Stimulated activated CD4-positive, alpha-beta T cell treated with anti-CD3 and anti-CD28 coated beads, Interleukin-4, amount 100 ng/mL, for 4 hours (primary cell): ENCODE measurements at regions not wholly inside any gene's neighbourhood (a gene's known extent, or its start where the extent isn't known, plus 50 kb on each side); places are given as distances from the start of the nearest gene placed in this dataset.

Experiments used
- DNase-seq, 2 experiments: peaks; one replicate each; pipeline ENCODE4 v3.0.0-alpha.2; 2020

DNA sequence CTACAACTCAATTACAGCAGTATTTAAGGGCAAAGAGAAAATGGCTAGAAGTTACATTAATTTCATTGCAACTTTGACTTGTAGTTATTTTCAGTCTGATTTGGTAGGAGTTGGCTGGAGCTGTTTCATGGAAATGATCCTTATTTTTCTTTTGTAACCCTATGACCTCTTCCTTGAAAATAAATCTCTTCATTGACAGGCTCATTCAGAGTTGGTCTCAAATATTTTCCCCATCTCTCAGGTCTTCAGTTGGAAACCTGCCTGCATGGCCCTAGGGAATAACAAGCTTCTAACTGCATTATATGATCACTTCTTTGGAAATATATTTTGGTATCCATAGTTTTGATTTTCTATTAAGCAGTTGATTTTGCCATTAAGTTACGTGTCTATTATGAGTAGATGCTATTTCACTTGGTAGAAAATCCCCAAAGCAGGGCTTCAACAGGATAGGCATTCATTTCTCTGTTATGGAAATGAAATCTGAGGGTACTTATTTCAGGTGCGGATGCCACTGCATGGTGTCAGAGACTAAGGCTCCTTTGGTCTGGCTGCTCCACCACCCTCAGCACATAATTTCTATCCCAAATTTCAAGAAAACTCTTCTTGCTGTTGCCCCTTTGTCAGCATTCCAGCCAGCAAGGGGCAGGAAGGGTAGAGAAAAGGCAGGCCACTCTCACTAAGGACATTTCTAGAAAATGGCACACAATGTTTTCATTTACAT, 502.5 kb downstream of the SPRY1 start:
- no peak for DNase-seq

DNA sequence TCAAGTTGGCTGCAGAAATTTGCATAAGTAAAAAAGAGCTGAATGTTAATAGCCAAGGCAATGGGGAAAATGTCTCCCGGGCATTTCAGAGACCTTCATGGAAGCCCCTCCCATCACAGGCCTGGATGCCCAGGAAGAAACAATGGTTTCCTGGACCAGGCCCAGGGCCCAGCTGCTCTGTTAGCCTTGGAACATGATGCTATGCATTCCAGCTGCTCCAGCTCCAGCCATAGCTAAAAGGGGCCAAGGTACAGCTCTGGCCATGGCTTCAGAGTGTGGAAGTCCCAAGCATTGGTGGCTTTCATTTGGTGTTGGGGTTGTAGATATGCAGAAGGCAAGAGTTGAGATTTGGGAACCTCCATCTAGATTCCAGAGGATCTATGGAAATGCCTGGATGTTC, 508.3 kb downstream of the SPRY1 start:
- DNase-seq, result no peak

DNA sequence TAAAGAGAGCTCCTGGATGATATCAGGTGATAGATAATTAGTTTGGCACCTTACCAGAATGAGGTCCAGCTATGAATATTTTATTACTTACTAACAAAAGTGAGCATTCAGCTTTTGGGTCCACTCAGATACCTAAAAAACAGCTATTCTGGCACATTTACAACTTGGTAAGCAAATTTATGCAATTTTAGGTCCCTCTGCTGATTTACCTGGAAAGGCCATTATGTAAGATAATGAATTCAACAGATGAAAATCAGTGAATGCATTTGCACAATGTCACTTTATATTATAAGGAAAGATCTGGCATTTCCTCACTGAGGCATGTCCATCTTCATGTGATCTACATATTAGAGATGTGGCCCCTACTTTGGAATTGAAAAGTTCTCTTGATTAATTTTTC, 517.0 kb downstream of the SPRY1 start:
- no peak for DNase-seq

DNA sequence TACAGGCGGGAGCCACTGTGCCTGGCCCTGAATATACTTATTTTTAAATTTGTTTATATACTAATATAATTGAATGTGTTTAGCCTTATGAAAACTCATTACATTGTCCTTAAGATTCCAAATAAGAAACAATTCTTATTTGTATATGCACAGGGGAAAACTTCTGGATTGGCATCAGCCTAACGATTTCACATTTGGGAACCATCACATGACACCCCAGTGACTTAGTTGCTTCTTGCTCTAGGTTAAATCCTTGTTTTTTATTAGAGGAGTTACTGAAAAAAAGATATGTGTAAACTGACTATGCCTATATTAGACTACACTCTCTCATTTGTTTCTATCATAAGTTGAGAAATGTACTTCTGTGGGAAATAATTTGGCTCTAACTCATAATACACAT, 520.2 kb downstream of the SPRY1 start:
- DNase-seq, result no peak

DNA sequence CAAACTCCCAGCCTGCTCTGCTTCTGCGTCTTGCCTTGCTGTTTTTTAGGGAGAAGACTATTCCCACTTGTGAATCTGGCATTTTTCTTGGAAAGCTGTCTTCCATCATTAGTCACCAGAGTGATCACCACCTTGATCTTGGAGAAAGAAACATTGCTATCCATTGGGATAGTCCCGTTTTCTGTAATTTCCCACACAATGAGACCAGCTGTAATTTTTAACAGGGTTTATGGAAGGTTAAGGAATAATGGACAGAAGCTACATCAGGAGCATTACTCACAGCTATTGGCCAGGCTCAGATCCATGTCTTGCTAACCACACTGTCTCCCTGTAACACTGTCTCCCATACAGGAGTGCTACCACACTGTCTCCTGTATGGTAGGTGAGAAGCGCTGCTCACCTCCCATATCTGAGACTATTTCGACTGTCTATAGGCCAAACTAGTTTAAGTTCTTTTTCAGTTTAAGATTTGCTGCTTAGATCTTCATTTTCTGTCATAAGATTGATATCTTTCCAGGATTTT, 523.0 kb downstream of the SPRY1 start:
- DNase-seq, result no peak

DNA sequence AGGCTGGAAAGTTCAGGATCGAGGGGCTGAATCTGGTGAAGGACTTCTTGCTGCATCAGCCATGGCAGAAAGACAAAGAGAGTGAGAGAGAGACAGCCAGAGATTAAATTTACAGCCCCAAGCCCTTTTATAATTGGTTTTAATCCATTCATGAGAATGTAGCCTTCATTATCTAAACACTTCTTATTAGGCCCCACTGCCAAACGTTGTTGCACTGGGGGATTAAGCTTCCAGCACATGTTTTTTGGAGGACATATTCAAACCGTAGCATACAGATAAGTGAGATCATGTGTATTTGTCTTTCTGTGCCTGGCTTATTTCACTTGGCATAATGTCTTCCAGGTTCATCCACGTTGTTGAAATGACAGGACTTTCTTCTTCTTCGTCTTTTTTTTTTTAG, 524.7 kb downstream of the SPRY1 start:
- DNase-seq, result no peak

DNA sequence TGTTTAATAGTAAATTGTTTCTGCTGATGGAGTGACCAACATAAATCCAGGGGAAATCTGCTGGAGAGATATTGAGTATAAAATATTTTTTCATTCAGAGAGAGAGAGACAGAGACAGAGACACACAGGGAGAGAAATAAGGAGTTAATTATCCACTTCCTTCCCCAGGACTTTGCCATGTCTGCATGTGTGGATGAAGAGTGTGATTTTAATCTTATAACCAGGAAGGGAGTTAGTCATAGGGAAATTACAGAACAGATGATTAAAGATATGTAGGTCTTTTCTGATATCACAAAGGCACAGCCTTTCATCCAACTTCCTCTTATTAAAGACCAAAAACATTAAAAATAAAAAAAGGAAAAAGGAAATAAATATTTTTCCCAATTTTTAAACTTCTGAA, 526.3 kb downstream of the SPRY1 start:
- DNase-seq, result no peak

DNA sequence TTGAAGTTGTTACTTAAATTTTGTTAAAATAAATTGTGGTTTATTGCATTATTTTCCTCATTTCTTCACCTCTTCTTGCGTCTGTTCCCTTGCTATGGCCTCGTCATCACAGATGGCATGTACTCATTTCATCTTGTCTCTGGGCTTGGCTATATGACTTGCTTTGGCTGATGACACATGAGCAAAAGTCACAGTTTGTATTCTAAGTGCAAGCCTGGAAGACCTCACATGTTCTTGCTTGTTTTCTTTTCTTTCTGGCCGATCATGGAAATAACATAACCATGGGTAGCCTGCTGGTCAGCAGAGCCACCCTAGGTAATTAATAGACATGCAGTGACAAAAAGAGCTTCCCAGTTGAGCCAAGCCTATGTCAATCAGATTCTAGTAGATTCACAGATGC, 527.9 kb downstream of the SPRY1 start:
- no peak for DNase-seq

DNA sequence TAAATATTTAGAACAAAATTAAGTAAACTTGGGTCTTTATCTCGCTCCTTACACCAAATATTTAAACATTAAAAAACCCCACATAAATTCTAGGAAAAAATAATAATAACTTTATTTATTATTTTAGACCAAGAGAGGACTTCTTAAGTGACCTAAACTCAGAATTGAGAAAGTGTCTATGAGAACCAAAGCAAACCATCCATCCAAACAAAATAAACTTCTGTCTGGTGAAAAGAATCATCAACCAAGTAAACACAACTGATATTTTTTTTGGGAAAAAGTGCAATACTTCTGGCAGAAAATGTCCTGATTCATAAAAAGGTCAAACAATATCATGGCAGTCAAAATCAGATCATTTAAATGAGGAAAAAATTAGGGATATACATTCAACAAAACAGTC, 533.0 kb downstream of the SPRY1 start:
- DNase-seq, result no peak

DNA sequence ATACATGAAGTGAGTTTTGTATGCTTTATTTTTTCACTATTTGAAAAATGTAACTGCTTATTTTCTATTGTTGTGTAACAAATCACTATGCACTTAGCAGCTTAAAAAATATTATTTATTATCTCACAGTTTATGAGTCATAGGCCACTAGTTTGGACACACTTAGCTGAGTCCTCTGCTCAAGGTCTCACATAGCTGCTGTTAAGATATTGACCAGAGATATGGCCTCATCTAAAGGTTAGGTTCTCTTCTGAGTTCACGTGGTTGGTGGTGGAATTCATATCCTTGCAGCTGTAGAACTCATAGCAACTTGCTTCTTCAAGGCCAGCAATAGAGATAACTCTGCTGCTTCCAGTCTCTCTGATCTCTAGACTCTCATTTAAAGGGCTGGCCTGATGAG, 534.4 kb downstream of the SPRY1 start:
- DNase-seq, result no peak

DNA sequence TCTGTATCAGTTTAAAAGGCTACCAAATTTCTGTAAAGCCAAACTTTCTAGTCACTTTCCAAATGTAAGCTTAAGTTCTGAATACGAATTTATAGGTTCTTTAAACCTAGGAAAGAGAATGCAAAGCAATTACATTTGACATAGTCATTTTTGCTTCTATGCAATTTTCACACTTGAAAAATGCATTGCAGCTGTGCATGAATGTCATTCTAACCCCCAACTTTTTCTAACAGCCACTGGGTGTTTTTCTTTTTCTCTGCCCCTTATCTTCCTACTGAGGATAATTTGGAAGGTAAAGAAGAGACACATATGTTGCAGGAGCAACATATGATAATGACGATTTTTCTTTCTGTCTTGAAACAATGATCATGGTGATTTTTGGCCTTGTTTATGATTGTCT, 537.5 kb downstream of the SPRY1 start:
- DNase-seq, result no peak

DNA sequence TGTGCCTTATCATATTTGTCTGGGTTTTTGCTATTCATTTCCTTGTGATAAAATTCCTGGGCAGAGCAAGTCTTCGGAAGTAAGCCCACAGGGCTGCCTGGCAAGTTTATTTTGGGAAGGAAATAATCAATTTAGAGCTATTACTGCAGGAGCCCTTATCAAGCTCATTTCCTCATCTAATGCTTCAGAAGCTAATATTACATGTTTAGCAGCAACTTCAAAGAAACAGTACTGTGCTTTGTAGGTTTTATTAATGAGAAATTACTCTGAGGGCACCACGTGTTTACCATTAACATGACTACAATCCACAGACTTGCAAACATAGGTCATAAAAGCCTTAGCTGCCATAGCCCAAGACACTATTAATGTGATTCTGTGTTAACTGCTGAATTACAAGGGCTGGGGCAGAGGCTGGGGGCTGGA, 540.0 kb downstream of the SPRY1 start:
- no peak for DNase-seq

DNA sequence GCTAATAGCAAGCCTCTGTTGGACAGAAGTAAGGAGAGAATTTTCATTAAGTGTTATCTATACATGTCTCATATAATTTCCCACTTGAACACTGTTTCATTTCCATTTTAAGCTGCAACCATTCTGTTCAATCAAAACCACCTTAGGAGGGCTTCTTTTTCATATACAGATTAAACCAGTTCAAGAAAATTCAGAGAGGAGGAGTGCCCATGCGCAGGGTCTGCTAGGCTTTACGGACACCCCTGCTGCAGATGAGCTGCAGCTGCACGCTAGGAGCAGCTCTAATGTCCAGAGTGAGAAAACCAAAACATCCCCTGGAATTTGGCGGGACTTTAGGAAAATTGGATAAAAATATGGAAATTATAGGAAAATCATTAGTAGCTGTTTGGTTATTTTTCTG, 541.0 kb downstream of the SPRY1 start:
- no peak for DNase-seq

DNA sequence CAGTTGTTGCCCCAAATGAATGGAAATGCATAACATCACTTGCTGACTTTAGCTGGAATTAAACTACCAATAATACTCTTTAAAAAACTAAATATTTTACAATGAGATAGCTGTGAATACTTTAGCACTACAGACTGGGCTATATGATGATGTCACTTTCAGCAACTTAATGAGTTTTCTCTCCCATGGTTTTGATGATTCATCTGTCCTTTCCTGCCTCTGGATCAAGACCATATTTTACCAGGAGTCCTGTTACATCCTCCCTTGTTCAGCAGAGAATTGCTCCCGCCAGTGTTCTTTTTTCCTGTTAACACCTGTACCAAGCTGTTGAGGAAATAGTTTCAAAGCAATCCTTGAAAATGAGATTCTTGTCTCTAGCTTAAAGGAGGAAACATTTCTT, 543.0 kb downstream of the SPRY1 start:
- no peak for DNase-seq

DNA sequence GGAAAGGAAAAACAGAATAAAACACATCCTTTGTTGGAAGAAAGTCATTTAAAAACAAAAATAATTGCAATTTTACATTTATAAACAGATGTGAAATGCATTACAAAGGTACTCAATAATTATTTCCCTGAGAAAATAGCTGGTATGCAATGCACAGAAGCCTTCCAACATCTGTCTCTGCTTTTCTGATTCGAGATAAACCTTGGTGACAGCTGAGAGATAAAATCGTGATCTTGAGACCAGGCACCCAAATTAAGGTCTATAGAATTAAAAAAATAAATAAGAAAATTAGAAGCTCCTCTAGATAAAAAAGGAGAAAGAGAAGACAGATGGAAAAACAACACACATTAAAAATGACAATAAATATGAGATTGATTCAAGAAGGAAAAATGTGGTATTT, 544.0 kb downstream of the SPRY1 start:
- DNase-seq, result no peak

DNA sequence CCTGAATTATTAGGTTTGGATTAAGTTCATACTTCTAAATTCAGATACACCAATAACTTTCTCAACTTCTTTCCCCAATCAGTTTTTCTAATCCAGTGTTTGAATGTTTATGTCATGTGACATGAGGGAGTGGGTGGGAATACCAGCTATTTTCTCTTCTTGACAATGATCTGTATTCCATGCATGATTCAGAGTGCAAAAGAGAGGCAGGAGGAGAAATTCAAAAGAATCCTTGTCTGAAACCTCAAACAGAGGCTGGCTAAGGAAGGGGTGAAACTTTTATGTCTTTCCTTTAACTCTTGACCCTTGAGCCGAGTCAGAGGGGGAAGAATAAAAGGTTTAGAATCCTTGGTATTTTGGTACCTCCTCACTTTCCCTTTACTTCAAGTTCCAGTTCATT, 544.7 kb downstream of the SPRY1 start:
- DNase-seq, result no peak

DNA sequence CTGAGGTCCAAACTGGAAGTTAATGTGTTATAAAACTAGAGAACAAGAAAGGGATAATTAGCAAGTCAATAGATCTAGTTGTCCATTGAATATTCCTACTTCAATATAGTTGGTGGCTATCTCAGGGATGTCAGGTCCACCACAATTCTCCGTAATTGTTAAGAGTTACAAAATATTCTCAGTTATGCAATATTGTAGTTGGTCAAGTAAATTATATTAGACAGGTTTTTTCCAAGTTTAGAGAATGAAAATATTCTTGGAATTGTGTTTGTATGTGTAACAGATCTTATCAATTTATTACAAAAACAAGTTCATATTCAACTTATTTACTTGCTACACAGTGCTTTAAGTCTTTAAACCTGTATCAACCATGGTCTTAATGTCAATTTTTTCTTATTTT, 547.4 kb downstream of the SPRY1 start:
- DNase-seq, result no peak

DNA sequence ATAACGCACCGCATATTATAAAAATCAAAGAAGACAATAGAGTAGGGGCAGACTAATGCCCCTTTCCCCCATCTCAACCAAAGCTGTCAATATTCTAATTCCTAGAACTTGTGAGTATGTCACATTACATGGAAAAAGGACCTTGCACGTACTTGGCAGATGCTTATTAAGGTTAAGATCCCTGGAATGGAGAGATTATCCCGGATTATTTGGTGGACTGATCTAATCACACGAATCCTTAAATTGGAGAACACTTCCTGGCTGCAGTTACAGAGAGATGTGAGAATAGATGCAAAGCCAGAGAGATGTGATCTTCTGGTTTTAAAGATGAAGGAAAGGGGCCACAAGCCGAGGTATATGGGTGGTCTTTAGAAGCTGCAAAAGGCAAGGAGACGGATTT, 548.7 kb downstream of the SPRY1 start:
- no peak for DNase-seq

DNA sequence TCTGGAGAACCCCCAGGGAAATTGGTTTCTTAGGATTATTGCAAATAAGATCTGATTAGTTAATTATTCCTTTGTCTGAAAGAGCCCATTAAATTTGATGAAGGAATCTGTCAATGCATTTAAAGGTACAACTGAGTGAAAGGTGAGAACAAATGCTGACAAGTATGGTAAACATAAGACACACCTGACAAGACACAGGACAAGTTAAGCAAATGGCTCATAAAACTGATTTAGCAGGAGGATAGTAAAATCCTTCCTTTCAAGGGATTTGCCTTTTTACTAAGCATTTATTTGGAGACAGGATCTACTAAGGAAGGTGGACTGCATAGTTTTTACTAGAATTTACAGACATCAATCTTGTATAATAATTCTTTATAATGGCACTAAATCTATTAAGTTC, 553.9 kb downstream of the SPRY1 start:
- DNase-seq, result no peak

DNA sequence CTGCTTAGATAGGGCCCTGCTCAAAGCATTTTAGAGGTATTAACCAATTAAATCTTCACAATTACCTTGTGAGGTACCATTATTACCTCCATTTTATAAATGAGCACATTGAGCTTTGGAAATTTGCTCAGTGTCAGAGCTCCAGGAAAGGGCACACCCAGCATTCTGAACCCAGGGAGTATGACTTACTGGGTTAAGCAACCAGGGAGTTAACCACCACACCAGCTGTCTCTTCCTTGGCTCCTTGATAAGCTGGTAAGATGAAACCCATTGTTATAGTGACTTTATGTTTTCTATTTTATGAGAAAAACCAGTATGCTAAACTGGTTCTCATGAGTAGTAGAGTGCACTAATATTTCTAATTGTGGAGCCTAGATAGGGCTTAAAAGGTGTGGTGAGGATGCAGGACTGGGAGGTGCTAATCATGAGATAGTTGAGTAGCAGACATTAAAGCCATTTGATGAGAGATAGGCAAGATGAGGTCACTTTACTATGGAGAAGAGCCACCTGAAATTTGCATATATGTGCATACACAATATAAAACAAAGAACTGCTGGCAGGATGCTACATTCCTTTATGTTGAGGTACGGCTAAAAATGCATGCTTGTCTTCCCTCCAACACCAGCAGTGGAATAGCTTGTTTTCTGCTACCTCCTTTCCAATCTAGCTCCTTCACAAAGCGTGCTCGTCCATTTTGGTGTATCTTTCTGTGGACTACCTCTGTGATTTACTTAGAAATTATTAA, 556.1 kb downstream of the SPRY1 start:
- no peak for DNase-seq

DNA sequence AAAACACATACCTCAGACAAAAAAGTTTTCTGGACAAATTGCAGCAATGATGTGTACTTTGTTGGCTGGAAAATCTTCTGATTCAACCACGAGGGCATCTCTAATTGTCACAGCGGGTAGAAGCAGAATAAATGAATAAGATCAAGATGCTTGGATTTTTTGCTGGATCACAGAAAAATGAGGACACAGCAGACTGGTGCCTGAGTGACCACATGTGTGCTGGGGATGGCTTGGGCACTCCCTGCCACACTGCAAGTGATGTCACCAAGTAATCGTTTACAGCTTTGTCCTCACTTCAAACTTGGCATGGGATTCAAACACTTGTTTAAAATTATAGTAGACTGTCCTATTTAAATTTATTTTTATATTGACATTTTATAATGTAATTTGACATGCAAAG, 557.0 kb downstream of the SPRY1 start:
- DNase-seq, result no peak

DNA sequence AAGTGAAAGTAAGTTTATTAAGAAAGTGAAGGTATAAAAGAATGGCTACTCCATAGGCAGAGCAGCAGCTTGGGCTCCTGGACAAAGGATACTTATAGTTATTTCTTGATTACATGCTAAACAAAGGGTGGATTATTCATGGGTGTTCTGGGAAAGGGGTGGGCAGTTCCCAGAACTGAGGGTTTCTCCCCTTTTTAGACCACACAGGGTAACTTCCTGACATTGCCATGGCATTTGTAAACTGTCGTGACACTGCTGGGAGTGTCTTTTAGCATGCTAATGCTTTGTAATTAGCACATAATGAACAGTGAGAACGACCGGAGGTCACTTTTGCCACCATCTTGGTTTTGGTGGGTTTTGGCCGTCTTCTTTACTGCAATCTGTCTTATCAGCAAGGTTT, 557.6 kb downstream of the SPRY1 start:
- no peak for DNase-seq

DNA sequence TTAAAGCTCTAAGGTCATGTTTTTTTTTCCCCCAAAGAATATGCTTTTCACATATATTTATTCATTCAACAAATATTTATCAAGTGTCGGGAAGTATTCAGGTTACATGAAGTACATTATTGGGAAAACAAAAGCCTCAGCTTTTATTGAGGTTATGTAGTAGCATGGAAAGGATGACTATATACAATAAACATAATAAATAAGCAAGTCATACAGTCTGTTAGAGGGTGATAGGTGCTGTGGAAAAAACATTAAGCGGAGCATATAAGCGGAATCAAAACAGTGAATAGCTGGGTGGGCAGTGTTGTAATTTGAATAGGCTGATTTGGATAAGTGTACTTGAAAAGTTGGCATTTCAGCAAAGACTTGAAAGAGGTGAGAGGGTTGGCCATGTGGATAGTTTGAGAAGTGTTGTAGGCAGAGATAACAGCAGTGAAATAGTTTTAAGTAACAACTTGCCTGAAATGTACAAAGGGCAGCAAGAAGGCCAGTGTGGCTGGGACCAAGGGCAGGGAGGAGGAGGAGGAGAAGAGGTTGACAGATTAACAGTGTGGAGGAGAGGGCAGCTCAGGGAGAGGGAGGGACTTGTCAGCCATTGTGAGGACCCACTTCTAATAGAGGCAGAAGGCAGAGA, 558.7 kb downstream of the SPRY1 start:
- DNase-seq, result no peak

DNA sequence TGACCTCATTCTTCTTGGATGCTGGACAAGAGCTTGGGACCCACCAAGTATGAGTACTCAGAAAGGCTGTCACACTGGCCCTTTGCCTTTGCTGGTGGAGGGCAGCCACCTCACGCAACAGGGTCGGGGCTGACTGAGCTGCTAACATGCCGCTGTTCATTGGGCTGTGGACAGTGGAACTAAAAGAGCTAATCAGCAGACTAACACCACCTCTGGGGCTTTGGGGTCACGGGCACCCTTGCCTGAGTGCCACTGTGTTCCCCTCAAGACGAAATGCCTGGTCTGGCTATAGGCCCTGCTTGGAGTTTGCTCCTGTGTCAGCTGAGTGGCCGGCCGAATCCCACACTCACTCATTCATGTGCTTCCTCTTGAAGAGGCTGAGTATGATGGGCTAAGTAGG, 559.6 kb downstream of the SPRY1 start:
- no peak for DNase-seq
